Gastroesophageal sphincter (tissue), 3 donors: ENCODE measurements at regions not wholly inside any gene's neighbourhood (a gene's known extent, or its start where the extent isn't known, plus 50 kb on each side); places are given as distances from the start of the nearest gene placed in this dataset.

Source experiments
- POLR2AphosphoS5 ChIP-seq: sonication (generic); formaldehyde crosslinking; IDR thresholded peaks from one replicate; pipeline ENCODE4 v1.6.1; 2017; ENCODE audit warnings: antibody characterized with exemption
- TF ChIP-seq, protein P1 (sequence below), 4 experiments: fragments of 200-600 bp in 2 of 4; fragments of 450-650 bp in 2 of 4; sonication (generic) in 1 of 4; IDR thresholded peaks; one replicate each; pipeline ENCODE4 v1.5.1; 2017 to 2019; ENCODE audit warnings: antibody characterized with exemption in 4 of 4, mild to moderate bottlenecking in 2 of 4, moderate library complexity in 2 of 4

DNA sequence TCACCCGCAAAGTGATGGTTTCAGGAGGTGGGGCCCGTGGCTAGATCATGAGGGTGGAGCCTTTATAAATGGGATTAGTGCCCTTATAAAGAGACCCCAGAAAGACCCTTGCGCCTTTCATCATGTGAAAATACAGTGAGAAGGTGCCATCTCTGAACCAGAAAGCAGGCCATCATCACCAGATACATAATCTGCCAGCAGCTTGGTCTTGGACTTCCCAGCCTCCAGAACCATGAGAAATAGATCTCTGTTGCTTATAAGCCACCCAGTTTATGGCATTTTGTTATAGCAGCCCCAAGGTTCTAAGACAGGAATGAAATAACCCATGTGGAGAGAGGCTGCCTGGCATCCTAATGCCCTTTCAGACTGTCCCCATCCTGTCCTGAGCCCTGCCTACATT lies 127.8 kb upstream of the SMAD3 start:
- TF ChIP-seq, protein P1, sequence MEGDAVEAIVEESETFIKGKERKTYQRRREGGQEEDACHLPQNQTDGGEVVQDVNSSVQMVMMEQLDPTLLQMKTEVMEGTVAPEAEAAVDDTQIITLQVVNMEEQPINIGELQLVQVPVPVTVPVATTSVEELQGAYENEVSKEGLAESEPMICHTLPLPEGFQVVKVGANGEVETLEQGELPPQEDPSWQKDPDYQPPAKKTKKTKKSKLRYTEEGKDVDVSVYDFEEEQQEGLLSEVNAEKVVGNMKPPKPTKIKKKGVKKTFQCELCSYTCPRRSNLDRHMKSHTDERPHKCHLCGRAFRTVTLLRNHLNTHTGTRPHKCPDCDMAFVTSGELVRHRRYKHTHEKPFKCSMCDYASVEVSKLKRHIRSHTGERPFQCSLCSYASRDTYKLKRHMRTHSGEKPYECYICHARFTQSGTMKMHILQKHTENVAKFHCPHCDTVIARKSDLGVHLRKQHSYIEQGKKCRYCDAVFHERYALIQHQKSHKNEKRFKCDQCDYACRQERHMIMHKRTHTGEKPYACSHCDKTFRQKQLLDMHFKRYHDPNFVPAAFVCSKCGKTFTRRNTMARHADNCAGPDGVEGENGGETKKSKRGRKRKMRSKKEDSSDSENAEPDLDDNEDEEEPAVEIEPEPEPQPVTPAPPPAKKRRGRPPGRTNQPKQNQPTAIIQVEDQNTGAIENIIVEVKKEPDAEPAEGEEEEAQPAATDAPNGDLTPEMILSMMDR (IDR thresholded peaks at IDR 0.05) = no peak
- no peak for TF ChIP-seq POLR2AphosphoS5
